ENCODE measurements at regions not wholly inside any gene's neighbourhood (a gene's known extent, or its start where the extent isn't known, plus 50 kb on each side); places are given as distances from the start of the nearest gene placed in this dataset.
A peak's percentile ranks its signal among the peaks of the same experiment; 100 is the strongest.
"Not testable (repeated sequence)": the region's sequence is repeated elsewhere in the genome, so short reads cannot be mapped to it uniquely, and the experiment has no call there.

DNA sequence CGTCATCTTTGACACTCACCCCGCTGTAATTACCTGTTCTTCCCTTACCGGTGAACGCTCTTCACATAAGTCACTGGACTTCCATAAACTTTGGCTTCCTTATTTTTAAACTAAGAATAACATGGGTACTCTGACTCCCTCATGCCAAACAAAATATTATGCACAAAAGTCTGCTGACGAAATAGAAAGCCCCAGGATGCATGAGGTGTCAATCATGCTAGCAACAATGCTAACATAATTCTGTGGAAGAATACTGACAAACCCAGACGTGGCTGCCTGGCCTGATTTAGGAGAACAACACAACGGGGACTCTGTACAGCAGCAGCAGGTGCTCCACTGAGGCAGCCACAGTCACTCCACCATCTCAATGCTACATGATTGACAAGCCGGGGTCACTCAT lies 137.5 kb downstream of the CCDC71L start:
- DNase-seq (ENCODE audit: low spot score): no peak

DNA sequence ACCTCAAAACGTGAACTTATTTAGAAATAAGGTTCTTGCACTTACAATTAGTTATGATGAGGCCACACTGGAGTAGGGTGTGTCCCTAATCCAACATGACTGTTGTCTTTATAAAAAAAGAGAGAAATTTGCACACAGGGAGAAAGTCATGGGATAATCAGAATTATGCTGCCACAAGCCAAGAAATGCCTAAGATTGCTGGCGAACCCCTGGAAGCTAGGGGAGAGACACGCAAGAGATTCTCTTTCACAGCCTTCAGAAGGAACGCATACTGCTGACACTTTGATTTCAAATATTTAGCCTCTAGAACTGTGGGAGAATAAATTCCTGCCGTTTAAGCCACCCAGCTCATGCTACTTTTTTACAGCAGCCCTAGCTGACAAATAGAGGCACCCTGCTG lies 138.3 kb downstream of the CCDC71L start:
- no peak for DNase-seq (ENCODE audit: low spot score)

DNA sequence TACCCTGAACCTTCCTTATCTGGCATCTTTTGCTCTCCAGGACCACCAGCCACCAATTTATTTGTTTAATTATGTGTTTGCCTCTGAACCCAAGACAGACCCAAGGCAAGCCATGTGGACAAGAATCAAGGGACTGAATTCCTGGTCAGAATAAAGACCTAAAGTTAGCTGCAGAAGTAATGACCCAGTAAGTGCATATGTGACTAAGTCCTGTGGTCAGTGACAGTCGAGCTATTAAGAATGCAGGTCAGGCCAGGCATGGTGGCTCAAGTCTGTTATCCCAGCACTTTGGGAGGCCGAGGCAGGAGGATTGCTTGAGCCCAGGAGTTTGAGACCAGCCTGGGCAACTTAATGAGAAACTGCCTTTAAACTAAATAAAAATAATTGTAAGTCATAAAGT lies 139.4 kb downstream of the CCDC71L start:
- DNase-seq (ENCODE audit: low spot score): no peak

DNA sequence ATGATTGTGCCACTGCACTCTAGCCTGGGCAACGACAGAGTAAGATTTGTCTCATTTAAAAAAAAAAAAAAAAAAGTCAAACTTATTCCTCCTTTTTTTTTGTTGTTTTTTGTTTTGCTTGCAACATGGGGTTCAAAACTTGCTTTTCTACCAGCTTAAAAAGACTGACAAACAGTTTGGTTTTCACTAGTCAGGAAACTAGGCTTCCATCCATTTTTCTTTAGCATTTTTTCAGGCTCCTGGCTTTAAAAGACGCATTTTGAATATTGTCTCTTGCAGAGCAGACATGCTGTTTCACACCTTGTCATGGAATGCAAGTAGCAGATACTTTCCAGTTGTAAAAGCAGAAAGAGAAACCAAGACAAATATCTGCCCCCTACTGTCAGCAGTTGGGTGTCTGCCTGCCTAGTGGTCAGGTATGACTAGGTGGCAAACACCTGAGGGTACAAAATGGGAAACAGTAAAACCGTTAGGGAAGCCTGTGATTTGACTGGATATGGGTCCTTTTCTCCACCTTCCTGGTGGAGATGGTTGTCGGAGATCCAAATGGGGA lies 139.9 kb downstream of the CCDC71L start:
- peak; percentile 11 for DNase-seq (ENCODE audit: low spot score)

DNA sequence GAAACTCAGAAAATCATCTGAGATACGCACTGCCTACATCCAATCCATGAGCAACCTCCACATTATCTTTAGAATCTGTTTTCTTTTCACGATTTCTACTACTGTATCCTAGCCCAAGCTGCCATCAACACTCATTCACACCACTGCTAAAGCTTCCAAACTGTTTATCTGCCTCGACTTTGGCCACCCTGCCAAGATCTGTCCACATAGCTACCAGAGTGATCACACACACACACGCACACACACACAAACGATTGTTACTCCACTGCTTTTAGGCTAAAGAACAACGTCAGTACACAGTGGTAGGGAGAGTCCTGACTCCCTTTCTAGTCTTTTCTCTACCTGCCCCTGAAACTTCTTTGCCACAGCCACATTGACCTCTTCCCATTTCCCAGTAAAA lies 142.0 kb downstream of the CCDC71L start:
- DNase-seq (ENCODE audit: low spot score): no peak

DNA sequence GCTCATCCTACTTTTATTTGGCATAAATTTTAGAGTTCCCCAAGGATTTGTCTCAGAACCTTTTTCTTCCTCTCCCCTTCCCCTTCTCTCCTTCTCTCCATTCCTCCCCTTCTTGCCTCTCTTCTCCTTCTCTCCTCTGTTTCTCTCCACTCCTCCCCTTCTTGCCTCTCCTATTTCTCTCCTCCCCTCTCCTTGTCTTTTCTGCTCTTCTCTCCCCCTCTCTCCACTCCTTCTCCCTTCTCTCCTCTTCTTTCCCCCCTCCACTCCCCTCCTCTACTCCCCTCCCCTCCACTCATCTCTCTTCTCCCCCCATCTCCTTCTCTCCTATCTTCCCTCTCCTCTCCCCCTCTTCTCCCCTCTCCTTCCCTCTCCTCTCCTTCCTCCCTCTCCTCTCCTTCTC lies 142.7 kb downstream of the CCDC71L start:
- no peak for DNase-seq (ENCODE audit: low spot score)

DNA sequence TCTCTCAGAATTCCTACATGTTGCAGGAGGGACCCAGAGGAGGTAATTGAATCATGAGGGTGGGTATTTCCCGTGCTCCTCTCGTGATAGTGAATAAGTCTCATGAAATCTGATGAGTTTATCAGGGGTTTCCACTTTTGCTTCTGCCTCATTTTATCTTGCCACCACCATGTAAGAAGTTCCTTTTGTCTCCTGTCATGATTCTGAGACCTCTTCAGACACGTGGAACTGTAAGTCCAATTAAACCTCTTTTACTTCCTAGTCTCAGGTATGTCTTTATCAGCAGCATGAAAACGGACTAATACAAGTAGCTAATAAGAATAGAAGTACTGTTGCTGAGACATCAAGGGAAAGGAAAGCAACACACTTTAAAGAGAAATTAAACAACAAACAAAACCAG lies 143.4 kb downstream of the CCDC71L start:
- no peak for DNase-seq (ENCODE audit: low spot score)

DNA sequence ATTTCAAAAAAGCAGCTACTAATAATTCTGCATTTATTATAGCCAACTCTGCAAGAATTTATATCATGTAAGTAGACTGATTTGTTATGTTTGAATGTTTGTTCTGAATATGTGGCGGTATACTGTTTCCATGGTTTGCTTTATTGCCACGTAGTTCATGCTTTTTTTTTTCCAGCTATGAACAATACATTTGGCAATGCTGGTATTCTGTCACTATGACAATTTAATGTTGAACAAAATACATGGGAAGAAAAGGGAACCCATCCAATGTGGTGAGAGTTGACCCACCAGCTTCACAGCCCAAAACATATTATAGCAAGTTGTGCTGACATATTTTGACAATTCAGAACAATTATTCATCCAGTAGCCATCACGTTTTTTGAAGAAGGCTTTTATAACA lies 145.6 kb downstream of the CCDC71L start:
- DNase-seq (ENCODE audit: low spot score): no peak

DNA sequence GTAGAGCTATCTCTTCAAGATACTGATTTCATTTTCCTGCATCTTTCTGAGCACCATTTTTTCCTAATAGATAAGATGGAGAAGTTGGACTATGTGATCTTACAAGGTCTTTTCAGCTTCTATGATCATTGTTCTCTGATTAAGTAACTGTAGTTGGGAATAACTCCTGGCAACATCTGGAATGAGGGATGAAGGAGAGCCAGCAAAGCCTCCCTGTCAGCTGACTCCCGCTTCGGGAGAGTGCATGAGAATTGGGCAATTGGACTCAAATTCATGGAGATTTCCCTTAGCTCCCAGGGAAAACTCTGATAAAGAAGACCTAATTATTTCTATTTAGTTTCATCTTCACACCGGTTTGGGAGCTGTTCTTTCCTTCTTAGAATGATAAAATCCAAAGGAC lies 146.1 kb downstream of the CCDC71L start:
- DNase-seq (ENCODE audit: low spot score): no peak

DNA sequence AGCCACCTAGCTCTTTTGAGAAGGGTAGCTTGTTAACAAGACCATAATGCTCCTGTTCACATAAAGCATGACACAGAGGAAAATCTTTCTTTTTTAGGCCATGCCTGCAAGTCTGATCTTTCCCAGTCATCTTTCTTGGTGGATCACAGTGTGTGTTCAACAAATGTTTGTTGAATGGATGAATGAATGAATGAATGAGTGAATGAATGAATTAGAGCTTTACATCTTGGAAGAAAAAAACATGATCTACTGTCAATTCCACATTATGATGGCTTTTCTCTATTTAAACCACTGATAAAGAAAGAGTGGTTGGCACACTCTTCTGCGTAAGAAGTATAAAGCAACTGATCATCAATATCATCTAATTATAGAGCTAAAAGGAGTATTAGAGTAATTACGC lies 148.7 kb downstream of the CCDC71L start:
- no peak for DNase-seq (ENCODE audit: low spot score)

DNA sequence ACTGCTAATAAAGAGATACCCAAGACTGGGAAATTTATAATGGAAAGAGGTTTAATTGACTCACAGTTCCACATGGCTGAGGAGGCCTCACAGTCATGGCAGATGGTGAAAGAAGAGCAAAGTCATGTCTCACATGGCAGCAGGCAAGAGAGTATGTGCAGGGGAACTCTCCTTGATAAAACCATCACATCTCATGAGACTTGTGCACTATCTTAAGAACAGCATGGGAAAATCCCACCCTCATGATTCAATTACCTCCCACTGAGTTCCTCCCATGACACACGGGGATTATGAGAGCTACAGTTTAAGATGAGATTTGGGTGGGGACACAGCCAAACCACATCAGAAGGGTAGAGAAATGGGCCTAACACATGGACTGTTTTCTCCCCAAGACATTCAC lies 156.3 kb downstream of the CCDC71L start:
- no peak for DNase-seq (ENCODE audit: low spot score)

DNA sequence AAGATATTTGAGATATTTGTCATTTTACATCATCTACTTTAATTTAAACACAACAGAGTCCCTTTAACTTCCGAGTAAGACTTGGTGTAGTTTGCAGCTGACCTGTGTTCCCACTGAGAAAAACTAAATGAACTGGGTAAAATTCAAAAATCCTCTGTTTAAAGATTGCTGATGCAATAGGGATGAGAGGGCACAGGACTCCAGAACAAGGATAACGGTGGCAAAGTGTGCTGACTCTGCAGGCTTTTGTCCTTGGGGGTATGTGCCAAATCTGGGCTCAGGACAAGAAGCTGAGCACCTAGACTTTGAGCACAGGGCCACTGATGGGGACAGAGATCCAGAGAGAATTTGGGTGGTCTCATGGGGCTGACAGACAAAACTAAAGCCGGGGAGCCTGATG lies 156.8 kb downstream of the CCDC71L start:
- no peak for DNase-seq (ENCODE audit: low spot score)

DNA sequence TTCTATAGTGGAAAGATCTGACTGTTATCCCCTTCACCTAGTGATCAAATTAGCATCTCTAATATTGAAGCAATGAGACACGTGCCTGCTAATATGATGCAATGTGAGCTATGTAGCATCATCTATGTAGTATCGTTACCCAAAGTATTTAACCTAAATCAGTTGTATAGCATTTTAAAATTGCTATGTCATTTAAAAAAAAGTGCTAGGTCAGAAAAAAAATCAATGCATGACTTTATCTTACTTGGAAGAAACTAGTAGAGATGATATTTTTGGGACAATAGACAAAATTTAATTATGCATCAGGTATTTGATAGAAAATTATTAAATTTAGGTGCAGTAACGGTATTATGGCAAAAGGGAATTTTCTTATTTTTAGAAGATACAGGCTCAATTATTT lies 157.3 kb downstream of the CCDC71L start:
- DNase-seq (ENCODE audit: low spot score): no peak

DNA sequence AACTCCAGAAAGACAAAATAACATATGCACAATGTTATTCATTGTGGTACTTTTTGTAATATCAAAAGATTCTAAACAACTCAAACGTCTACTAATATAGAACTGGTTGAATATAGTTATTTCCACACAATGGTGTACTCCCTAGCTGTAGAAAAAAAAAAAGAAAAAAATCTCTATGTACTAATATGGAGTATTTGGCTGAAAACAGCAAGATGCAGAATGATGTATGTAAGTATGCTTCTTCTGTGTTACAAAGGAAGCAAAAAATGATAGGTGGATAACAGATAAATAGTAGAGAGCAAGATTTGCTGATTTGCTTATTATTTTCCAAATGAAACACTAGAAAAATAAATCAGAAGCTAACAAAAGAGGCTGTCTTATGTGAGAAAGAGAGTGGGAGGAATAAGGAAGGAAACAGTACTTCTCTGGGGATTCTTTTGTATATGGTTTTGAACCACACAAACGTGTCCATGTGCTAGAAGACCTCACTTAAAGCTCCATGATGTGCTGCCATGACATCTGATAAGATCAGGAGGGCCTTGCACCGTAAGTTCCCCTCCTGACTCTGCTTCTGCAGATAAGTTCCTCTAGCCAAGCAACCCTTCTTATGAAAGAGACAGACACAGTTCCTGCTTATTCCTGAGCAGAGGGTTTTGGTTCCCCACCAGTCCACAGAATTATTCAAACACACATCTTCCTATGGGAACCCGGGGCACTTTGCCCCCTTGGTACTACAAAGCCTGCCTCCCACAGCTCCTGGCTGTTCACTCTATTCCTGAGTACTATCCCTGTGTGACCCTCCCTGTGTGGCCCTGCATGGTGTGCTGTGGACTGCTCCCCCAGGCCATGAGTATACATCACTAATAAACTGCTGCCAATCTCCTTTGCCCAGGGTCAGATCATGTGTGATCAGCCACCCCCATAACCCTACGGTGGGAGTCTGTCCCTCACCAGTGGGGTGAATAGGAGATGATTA lies 159.1 kb downstream of the CCDC71L start:
- no peak for DNase-seq (ENCODE audit: low spot score)

DNA sequence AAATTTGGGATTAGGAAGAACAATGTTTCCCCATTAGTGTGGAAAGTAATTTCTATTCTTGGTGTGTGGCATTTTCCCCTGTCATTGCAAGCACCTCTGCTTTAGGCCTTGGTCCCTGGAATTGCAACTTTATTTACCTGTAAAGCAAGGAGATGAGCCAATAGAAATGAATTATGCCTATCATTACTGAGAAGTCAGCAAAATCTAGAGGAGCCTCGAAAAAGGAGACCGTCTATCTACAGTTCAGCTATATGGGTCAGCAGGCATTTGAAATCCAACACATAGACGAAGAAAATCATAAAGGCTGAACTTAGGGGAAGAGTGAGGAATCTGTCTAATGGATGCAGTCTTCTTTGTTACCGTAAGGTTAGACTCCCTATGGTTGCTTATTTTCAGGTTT lies 161.1 kb downstream of the CCDC71L start:
- DNase-seq (ENCODE audit: low spot score): no peak

DNA sequence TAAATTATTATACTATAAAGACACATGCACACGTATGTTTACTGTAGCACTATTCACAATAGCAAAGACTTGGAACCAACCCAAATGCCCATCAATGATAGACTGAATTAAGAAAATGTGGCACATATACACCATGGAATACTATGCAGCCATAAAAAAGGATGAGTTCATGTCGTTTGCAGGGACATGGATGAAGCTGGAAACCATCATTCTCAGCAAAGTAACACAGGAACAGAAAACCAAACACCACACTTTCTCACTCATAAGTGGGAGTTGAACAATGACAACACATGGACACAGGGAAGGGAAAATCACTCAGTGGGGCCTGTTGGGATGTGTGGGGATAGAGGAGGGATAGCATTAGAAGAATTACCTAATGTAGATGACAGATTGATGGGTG lies 163.0 kb downstream of the CCDC71L start:
- DNase-seq (ENCODE audit: low spot score): not testable (repeated sequence)

DNA sequence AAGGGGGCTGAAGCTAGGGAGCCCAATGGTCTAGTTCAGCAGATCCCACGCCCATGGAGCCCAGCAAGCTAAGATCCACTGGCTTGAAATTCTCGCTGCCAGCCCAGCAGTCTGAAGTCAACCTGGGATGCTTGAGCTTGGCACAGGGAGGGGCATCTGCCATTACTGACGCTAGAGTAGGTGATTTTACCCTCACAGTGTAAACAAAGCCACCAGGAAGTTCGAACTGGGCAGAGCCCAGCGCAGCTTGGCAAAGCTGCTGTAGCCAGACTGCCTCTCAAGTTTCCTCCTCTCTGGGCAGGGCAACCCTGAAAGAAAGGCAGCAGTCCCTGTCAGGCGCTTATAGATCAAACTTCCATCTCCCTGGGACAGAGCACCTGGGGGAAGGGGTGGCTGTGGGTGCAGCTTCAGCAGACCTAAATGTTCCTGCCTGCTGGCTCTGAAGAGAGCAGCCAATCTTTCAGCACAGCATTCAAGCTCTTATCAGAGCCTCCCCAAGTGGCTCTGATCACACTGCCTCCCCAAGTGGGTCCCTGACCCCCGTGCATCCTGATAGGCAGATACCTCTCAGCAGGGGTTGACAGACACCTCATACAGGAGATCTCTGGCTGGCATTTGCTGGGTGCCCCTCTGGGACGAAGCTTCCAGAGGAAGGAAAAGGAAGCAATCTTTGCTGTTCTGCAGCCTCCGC lies 167.8 kb downstream of the CCDC71L start:
- no peak for DNase-seq (ENCODE audit: low spot score)

DNA sequence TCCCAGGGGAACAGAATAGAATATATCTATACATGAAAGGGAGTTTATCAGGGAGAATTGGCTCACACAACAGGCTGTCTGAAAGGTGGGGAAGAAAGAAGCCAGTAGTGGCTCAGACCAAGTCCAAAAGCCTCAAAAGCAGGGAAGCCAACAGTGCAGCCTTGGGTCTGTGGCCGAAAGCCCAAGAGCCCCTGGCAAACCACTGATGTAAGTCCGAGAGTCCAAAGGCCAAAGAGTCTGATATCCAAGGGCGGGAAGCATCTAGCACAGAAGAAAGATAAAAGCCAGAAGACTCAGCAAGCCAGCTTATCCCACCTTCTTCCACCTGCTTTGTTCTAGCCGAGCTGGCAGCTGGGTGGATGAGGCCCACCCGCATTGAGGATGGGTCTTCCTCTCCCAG lies 172.5 kb downstream of the CCDC71L start:
- DNase-seq (ENCODE audit: low spot score): no peak

DNA sequence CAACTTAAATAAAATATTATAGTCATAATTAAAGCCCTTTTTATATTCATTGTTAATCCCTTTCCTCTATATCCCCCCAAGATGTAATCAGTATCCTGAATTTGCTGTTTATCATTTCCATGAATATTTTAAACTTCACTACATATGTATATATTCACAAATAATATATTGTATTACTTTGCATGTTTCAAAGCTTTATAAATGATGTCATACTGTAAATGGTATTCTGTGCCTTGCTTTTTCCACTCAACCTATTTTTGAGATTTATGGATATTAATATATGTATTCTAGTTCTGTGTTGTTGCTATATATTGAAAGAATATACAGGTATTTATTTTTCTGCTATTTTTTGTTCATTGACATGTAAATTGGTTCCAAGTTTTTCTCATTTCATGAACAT lies 173.1 kb downstream of the CCDC71L start:
- DNase-seq (ENCODE audit: low spot score): no peak

DNA sequence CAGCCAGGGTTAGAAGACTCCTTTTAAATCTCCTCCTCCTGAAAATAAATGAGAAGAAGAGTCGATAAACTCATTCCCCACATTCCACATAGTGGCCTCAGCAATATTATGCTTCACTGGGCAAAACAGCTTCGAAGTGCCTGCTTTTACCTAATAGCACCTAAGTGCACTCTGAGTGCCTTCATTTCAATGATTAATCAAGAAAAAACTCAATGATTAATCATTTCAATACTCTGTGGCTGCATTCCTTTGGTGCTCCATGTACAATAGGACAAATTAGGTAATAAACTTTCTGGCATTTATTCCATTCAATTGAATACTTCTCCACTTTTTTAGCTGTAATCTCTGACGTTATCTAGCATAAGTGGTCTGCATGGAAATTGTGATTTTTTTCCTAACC lies 174.6 kb downstream of the CCDC71L start:
- DNase-seq (ENCODE audit: low spot score): no peak

DNA sequence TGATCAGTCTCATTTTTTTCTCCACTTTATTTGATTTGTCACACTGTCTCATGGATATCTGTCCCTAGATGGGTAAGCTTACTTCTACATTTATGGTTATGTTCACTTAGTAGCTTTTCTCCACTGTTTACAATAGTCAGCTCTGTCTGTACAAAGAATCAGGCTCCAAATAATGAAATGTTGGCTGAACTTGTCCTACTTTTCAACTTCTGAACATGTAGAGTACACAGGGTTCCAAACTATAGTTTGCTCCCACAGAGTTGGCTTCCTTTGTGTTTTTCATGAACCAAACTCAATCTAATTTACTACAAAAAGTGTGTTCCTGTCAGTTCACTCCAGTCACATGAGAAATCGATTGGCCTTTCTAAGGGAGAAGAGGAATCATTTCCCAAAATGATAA lies 175.0 kb downstream of the CCDC71L start:
- no peak for DNase-seq (ENCODE audit: low spot score)

DNA sequence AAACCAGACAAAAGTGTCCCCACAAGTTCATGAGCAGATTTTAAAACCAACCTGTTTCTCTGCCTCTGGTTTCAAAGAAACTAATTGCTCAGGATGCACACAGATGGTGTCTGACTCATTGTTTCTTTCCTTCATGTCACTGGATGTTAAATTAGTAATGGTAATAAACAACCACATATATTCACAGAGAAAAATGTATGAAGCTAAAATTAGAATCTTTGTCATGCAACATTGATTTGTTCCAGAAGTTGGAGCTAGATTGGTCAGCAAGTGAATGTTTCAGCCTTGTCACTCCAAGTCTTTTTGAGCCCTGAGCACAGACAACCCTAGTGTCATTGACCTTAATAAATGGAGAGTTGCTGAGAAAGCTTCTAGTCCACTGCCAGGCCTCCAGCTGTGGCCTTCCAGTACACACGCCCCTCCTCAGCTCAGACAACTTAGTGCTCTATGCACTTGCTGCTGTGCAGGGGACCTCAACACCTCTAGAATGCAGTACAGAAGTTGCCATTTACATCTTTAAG lies 175.9 kb downstream of the CCDC71L start:
- peak; percentile 66 for DNase-seq (ENCODE audit: low spot score)

DNA sequence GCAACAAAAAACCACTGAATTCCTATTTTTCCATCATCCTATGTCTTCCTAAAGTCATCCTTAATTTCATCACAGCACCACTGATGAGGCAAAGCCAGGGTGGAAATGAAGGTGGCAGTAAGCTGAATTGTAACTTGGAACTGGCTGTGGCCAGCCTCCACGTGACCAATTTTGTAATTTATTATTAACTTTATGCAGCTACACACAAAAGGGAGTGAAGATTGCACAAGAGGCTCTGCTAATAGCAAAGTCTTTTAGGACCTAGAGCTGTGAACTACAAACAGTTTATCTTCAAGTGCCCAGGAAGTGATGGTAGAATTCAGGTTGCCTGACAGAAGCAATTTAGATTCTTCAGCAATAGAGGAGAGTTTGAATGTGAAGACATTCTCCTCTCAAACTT lies 176.4 kb downstream of the CCDC71L start:
- no peak for DNase-seq (ENCODE audit: low spot score)

Measured in activated CD4-positive, alpha-beta T cell treated with anti-CD3 and anti-CD28 coated beads, Interleukin-2, Interleukin-4, amounts not matched to agents 100 ng/mL and 50 ng/mL, durations not matched to agents 16 hours and 8 hours (primary cell).